ENCODE measurements at regions not wholly inside any gene's neighbourhood (a gene's known extent, or its start where the extent isn't known, plus 50 kb on each side); places are given as distances from the start of the nearest gene placed in this dataset.
A peak's percentile ranks its signal among the peaks of the same experiment; 100 is the strongest.

DNA sequence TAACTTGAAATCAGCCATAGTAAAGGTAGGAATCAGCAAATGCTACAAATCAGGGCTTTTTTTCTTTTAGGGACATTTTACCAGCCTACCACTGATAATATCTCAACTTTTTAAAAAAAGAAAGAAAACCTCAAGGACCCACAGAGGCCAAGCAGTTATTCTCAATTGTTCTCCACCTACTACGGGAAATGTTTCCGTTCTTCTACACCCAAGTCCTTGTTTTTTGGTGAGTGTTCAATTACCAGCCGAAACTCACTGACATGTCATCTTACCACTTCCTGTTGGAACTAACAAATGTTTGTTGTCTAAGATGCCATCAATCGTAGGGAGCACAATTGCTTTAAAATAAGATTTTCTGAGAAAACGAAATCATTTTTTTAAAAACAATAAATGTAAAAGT lies 50.2 kb upstream of the CDK1 start:
- peak; percentile 72 for DNase-seq (ENCODE audit: low spot score)

DNA sequence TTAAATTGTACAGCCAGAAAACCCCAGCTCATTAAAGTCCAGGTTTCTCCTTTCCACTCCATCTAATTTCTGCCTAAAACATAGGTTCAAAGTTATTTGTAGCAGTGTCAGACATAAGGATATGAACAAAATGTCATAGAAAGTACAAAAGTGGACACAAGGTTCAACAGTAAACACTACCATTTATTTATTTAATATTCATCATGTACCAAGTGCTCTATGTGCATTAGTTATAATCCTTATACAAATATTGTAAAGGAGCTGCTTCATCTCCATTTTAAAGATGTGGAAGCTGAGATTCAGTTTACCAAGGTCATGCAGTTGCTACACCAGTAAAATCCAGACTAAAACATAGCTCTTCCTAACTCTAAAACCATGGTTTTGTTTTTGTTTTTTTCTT lies 52.0 kb upstream of the CDK1 start:
- no peak for DNase-seq (ENCODE audit: low spot score)

DNA sequence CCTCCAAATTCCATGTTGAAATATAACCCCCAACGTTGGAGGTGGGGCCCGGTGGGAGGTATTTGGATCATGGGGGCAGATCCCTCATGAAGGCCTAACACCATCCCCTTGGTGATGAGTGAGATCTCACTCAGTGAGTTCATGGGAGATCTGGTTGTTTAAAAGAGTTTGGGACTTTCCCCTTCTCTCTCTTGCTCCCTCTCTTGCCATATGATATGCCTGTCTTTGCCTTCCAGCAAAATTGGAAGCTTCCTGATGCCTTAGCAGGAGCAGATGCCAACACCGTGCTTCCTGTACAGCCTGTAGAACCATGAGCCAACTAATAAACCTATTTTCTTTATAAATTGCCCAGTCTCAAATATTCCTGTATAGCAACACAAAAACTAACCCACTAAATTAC lies 55.7 kb upstream of the CDK1 start:
- DNase-seq (ENCODE audit: low spot score) = no peak

DNA sequence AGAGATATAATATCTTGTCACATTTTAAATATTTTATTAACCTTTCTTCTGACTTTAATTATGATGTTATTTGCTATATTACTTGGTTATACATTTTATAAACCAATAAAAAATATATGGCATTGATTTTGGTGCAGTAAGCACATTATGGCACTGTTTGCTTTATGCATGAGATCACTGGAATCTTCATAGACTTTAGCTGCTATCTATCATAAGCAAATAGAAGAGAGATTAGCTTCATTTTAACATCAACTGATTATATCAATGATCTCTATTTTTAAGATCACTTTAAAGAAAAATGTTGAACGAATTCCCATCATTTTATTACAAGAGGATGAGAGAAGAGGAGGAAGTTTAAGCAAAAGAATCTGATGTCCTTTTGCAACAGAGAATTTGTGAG lies 58.6 kb upstream of the CDK1 start:
- DNase-seq (ENCODE audit: low spot score) = no peak

DNA sequence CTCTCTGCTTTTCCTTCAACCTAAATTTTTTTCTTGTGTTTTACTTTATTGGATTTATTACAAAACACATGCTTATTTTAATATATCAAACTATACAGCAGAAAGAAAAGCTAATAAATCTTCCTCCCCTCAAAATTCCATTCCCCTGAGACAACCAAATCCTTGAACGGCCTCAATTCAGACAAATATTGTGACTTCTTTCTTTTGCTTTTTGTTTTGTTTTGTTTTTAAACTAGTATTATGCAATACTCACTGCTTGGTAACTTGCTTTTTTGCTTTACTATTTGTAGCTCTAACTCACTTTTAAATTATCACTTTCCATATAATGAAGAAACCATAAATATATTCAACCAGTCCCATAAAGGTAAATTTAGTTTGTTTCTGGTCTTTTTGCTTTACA lies 59.4 kb upstream of the CDK1 start:
- DNase-seq (ENCODE audit: low spot score) = no peak

DNA sequence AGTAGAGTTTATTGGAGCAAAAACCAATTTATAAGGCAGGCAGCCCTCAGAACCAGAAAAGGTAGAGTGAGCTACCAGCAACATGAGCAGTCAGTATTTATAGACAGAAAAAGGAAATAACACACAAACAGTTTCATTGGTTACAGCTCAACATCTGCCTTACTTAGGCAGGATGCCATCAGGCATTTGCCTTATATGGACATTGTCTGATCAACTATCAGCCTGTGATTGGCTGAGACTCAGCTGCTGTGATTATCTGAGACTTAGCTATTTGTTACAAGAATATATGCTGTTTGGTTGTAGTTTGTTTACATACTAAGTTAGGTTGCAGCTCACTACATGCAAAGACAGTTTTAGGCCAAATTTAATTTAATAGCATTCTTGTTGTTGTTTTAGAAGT lies 60.4 kb upstream of the CDK1 start:
- DNase-seq (ENCODE audit: low spot score) = no peak

DNA sequence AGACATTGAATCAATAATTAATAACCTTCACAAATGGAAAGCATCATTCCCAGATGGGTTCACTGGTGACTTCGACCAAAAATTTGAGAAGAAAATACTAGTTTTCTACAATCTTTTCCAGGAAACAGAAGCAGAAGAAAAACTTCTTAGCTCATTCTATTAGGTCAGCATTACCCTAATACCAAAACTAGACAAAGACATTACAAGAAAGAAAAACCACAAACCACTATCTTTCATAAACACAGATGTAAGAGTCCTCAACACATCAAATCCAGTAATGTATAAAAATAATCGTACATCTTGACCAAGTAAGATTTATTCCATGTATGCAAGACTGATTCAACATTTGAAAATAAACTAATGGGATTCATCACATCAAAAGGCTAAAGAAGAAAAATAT lies 64.0 kb upstream of the CDK1 start:
- DNase-seq (ENCODE audit: low spot score) = peak; percentile 40

DNA sequence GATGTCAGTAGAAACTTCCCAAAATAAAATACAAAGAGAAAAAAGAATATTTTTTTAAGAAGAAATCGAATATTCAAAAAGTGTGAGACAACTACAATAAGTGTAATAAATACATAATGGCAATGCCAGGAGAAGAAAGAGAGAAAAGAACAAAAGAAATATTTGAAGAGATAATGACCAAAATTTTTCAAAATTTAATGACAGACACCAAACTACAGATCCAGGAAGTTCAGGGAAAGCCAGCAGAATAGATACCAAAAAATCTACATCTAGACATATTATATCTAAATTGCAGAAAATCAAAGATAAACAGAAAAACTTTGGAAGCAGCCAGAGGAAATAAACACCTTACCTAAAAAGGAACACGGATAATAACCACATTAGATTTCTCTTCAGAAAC lies 66.8 kb upstream of the CDK1 start:
- DNase-seq (ENCODE audit: low spot score) = no peak

DNA sequence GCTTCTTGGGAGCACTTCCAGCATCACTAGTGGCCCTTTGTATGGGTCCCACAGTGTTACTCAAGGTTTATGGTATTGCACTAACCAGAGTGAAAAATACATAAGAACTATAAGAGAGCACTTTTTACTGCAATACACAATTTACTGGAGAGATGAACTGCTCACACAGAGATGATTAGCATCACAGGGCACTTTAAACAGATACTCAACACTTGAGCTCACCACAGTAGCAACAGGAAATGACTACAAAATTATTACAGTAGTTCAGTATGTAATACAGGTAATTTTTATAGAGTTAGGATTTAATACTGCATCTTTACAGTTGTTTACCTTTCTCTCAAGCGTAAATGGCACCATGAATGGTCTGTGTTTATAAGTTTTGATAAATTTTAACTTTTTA lies 68.2 kb upstream of the CDK1 start:
- DNase-seq (ENCODE audit: low spot score) = no peak

DNA sequence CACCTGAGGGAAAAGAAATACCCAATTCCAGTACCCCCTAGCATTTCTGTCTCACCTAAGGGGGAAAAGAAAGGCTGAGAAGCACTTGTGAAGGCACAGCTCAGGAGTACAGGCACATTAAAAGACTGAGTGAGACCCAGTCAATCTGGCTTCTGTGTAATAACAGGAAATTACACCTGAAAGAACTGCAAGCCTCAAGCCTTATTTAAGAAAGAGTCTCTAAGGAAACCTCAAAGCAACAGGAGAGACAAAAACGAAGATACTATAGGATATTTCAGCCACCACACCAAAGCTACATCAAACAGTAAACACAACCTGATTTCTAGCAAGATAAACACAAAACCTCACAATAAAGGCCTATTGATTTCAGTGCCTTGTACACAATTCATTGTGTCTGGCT lies 69.6 kb upstream of the CDK1 start:
- DNase-seq (ENCODE audit: low spot score) = peak; percentile 51

DNA sequence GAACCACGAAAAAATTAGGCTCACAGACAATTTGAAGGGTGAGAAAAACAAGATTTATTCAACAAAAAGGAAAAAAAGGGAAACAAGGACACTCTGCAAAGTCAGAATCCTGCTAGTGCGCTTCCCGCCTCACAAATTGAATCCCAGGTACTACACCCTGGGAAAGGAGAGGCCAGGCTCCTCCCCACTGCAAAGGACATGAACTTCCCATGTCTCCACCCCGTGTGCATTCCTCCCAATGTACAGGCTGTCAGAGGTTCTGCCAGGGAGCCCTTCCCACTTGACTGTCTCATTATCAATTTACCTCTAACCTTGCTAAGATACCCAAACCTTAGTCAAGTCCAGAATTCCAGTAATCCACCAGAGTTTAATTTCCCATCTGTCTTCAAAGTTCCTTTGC lies 70.4 kb upstream of the CDK1 start:
- no peak for DNase-seq (ENCODE audit: low spot score)

DNA sequence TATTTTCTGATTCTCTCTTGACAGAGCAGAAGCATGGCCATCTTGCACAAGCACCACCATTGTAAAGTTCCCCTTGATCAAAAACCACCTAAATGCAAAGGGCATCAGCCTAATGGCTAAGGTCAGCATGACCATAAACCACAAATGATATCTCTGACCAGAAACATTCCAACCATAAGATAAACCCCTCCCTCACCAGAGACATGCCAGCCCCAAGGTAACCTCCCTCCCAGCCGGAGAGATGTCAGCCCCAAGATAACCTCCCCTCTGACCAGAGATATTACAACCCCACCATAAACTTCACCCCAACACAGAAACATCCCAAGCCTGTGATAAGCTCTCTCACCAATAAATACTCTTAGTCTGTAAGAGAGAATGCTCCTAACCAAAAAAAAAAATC lies 72.1 kb upstream of the CDK1 start:
- no peak for DNase-seq (ENCODE audit: low spot score)

DNA sequence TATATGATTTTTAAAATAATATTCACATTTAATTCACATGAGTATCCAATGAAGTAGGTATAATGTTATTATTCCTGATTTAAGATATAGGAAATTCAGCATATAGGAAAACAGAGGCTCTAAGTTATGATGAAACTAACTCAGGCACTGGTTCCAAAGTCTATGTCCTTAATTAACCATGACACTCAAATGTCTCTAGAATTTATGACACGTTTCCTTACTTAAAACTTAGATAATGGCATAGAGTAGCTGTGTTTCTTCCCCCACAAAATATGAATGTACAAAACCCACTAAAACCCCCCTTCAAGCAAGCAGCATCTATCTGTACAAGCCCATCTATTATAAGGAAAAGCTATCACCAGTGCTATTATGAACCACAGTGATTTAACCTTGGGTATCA lies 72.9 kb upstream of the CDK1 start:
- DNase-seq (ENCODE audit: low spot score) = no peak

DNA sequence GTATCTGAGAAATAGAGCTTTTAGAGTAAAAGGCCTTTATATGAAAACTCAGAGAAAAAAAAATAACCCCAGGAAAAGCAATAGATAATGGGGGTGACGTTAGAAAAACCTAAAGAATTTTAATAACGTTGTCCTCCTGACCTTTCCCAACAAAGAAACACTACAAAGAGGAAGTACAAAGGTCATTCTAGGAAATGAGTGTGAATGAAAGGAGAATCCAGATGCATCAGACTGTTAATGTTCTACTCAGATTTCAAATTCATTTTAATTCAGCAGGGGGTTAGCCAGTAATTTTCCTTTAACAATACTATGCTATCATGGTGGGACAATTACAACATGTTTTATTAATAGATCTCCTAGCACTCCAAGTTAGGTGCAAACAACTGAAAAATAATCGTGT lies 73.8 kb upstream of the CDK1 start:
- no peak for DNase-seq (ENCODE audit: low spot score)

DNA sequence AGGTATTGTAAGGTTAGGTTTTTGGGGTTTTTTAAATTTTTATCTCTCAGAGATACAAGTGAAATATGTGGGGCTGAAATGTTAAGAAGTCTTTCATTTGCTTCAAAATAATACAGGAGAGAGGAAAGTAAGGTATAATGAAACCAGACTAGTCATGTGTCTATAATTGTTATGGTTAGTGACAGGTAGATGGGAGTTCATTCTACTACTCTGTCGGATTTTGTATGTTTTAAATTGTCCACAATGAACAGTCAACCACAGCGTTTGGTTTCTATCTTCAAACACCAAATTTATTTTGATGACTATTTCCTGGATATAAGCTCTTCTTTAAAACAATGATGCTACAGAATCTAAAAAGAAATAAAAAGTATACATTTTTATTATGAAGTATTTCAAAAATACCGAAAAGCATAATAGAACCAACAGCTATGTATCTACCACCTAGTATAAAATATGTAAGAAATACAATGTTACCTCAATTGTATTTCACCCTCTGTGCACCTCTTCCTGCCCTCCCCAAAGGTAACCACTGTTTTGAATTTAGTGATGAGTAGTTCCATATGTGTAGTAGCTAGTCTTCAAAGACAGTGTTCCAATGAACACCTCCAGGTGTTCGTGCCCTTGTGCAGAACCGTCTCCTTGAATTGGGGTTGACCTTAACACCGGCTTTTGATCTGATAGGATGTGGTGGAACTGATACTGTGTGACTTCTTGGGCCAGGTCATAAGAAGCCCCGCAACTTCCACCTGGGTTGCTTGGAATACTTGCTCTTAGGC lies 74.8 kb upstream of the CDK1 start:
- DNase-seq (ENCODE audit: low spot score) = no peak

DNA sequence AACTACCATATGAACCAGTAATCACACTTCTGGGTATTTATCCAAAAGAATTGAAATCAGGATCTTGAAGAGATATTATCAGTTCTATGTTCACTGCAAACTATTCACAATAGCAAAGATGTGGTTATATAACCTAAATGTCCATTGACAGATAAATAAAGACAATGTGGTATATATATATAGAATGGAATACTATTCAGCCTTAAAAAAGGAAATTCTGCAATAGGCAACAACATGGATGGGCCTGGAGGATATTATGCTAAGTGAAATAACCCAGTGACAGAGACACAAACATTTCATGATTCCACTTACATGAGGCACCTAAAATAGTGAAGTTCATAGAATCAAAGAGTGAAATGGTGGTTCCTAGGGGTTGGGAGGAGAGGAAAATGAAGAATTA lies 90.6 kb upstream of the CDK1 start:
- DNase-seq (ENCODE audit: low spot score) = no peak

DNA sequence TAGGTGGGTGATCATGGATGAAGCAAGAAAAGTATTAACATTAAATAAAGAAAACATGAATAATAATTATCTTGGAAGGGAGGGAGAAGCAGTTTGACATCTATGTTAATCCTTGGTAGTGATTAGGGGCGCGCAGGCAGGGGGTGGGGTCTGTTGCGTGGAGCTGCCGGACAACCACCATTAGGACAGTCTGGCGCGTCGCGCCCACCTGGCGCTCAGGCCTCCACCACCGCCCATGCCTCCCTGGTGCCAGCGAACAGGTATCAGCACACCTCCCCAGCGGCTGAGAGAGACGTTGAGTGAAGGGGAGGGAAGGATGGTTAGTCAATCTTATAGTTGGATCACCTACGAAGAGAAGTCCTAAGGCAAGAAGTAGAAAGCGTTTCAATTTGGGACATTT lies 94.2 kb upstream of the CDK1 start:
- no peak for DNase-seq (ENCODE audit: low spot score)

DNA sequence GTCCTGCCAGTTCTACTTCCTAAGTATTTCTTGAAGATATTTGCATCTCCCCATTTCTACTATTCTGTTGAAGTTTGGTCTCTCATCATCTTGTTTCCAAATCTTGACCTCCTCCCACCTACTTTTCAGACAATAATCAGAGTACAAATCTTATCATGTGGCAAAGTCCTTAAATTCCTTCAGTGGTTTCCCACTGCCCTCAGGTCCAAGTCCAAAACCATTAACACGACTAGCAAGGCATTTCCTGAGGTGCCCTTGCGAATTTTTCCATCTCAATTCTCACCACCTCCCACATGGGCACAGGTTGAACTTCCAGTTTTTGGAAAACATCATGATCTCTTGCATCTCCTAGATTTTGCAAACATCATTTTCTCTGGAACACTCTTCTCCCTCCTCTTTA lies 97.2 kb upstream of the CDK1 start:
- no peak for DNase-seq (ENCODE audit: low spot score)

DNA sequence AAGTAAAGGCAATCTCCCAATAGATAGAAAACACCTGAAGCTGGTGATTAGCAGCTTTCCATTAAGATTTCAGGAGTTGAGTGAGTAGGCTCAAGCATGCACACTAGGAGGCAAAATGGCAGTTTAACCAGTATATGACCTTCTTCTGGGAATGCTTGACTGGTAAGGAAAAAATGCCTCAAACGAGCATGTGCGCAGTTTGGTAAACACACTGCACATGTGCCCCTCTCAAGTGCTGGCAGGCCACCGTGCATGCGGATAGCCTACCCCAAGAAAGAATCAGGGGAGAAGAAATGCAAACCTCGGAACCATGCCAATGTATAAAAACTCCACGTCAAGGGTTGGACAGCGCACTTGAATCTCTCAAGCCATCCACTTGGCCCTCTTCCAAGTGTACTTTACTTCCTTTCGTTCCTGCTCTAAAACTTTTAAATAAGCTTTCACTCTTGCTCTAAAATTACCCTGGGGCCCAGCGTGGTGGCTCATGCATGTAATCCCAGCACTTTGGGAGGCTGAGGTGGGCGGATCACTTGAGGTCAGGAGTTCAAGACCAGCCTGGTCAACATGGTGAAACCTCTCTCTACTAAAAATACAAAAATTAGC lies 98.8 kb upstream of the CDK1 start:
- DNase-seq (ENCODE audit: low spot score) = no peak

DNA sequence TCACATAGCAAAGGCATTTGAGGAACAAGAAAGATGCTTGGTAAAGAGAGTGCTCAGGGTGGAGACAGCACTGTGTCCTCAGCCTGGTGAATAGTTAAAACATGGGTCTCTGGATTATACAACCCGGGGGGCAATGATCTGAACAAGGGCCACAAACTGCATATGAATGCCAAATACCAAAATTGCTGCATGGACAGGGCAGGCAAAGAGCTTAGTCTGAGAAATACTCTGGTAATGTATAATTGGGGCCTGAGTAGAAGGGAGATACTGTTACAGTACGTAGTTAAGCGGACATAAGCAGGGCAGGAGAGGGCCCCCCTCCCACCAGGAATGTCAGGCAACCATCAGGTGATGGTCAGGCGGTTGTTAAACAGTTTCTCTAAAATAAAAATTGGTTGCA lies 99.3 kb upstream of the CDK1 start:
- no peak for DNase-seq (ENCODE audit: low spot score)

DNA sequence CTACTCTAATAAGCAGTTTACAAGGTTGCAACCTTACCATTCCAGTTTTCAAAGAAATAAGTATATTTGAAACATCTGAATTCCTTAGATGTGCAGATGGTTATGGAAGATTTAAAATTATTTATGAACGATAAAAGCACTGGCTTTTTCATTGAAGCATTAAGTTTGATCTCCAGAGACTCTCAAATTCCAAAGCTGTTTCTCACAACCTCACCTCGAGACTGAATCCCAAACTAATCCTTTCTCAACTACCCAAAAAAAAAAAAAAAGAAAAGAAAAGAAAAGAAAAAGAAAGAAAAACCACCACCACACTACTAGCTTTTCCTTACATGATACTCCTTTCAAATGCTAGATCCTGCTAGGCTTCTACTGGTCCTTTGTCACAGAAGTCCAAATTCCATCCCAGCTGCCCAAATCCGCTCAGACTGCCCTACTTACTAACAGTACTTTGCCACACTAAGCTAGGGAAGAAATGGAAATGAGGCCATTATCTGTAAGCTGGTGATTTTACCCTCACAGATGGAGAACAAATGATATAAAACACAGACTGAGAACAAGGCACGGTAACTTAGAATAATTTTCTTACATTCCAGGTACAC lies 100.6 kb upstream of the CDK1 start:
- no peak for DNase-seq (ENCODE audit: low spot score)

DNA sequence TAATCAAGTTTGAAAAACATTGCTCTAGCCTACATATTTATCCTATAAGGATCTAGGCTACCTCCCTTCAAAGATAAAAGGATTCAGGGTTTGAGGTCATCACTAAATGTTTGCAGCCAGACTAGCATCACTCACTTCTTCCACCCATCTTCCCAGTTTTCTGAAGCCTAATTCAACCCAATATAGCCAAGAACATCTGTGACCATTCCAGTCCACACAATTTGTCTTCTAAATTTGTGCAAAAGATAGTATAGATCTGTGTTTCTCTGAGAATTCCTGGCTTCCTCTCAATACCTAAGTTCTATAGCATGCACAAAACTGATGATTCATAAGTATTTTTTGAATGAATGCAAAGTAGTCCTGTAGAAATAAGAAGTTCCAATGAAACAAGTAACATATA lies 103.0 kb upstream of the CDK1 start:
- no peak for DNase-seq (ENCODE audit: low spot score)

DNA sequence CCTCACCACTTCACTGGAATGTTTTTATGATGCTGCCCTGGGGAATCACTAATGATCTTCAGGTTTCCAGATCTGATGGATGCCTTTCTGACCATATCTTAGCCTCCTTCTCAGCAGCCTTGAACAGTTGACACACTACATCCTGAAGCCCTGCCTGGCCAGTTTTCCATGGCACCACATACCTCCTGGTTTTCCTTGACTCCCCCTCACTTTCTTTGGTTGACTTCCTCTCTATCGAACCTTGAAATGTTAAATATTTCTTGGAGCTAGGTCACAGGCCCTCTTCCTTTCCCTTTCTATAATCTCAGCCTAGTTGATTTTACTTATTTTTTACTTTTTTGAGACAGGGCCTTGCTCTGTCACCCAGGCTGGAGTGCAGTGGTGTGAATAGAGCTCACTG lies 108.8 kb upstream of the CDK1 start:
- no peak for DNase-seq (ENCODE audit: low spot score)

DNA sequence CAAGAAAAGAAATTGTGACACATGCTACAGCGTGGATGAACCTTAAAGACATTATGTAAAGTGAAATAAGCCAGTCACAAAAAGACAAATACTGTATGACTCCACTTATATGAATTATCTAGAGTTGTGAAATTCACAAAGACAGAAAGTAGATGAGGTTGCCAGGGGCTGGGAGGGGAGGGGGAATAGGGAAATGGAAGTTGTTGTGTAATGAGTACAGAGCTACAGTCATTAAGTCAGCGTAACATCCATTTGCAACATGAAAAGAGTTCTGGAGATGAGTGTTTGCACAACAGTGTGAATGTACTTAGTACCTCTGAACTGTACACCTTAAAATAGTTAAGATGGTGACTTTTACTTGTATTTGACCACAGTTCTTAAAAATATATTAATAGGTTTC lies 112.1 kb upstream of the CDK1 start:
- no peak for DNase-seq (ENCODE audit: low spot score)
